ENCODE measurements at regions not wholly inside any gene's neighbourhood (a gene's known extent, or its start where the extent isn't known, plus 50 kb on each side); places are given as distances from the start of the nearest gene placed in this dataset.

DNA sequence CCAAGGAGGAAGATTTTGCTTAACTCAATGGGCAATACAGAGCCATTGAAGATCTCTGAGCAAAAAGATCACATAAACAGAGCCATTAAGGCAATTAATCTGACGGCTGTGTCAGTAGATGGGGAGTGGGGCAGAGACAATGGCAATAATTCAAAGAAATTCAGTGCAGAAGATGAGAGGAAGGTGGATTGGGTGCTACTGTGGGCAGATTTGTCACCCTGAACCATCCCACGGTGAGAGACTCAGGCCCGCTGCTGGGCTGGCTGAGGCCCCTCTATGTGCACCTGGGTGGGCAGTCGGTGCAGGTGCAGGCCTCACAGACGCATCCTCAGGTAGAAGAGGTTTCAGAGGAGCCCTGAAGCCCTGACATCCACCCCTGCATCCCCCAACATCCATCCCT lies 458.6 kb downstream of the EIPR1 start:
- no peak for TF ChIP-seq SNAI2 (CRISPR knock-in tag; IDR thresholded peaks at IDR 0.05)
- TF ChIP-seq ESRRG (CRISPR knock-in tag; IDR thresholded peaks at IDR 0.05) = no peak
- no peak for TF ChIP-seq ZNF8 (CRISPR knock-in tag; IDR thresholded peaks at IDR 0.05)
- TF ChIP-seq RARB (CRISPR knock-in tag; IDR thresholded peaks at IDR 0.05) = no peak
- no peak for TF ChIP-seq CSDC2 (CRISPR knock-in tag; IDR thresholded peaks at IDR 0.05)
- TF ChIP-seq TSHZ2 (CRISPR knock-in tag; IDR thresholded peaks at IDR 0.05) = no peak
- ATAC-seq = no peak

GRCh38 chr2:2916621-2917020 lies 461.0 kb downstream of the EIPR1 start:
- TF ChIP-seq ZNF565 (CRISPR knock-in tag; conservative IDR thresholded peaks at IDR 0.05; ENCODE audit: low read depth) (no peak), TOX (CRISPR knock-in tag; IDR thresholded peaks at IDR 0.05; ENCODE audit: borderline replicate concordance) (no peak), ARNTL (CRISPR knock-in tag; IDR thresholded peaks at IDR 0.05; ENCODE audit: borderline replicate concordance, low read depth) (no peak), TSHZ2 (CRISPR knock-in tag; IDR thresholded peaks at IDR 0.05) (no peak), PATZ1 (CRISPR knock-in tag; IDR thresholded peaks at IDR 0.05; ENCODE audit: borderline replicate concordance) (no peak), GLIS3 (CRISPR knock-in tag; IDR thresholded peaks at IDR 0.05) (no peak), PPARA (CRISPR knock-in tag; IDR thresholded peaks at IDR 0.05; ENCODE audit: borderline replicate concordance) (no peak), ZNF70 (CRISPR knock-in tag; IDR thresholded peaks at IDR 0.05) (no peak), POU6F1 (CRISPR knock-in tag; IDR thresholded peaks at IDR 0.05; ENCODE audit: borderline replicate concordance, low read depth) (no peak)
- TF ChIP-seq, protein P1, sequence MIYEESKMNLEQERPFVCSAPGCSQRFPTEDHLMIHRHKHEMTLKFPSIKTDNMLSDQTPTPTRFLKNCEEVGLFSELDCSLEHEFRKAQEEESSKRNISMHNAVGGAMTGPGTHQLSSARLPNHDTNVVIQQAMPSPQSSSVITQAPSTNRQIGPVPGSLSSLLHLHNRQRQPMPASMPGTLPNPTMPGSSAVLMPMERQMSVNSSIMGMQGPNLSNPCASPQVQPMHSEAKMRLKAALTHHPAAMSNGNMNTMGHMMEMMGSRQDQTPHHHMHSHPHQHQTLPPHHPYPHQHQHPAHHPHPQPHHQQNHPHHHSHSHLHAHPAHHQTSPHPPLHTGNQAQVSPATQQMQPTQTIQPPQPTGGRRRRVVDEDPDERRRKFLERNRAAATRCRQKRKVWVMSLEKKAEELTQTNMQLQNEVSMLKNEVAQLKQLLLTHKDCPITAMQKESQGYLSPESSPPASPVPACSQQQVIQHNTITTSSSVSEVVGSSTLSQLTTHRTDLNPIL (CRISPR knock-in tag; IDR thresholded peaks at IDR 0.05; ENCODE audit: low read depth) = no peak
- no peak for ATAC-seq

GRCh38 chr2:2914252-2914651 lies 463.4 kb downstream of the EIPR1 start:
- no peak for ATAC-seq
- TF ChIP-seq OSR1 (CRISPR knock-in tag; IDR thresholded peaks at IDR 0.05) (no peak), ZC3H10 (CRISPR knock-in tag; IDR thresholded peaks at IDR 0.05) (no peak), TOX (CRISPR knock-in tag; IDR thresholded peaks at IDR 0.05; ENCODE audit: borderline replicate concordance) (no peak), CSDC2 (CRISPR knock-in tag; IDR thresholded peaks at IDR 0.05) (no peak), ZFP3 (CRISPR knock-in tag; IDR thresholded peaks at IDR 0.05) (no peak), ISL1 (CRISPR knock-in tag; IDR thresholded peaks at IDR 0.05) (no peak)

Measured in SK-N-SH treated with all-trans-retinoic acid at 6 μM for 48 hours (cell line).